HG03460 (cell line): ENCODE measurements at regions not wholly inside any gene's neighbourhood (a gene's known extent, or its start where the extent isn't known, plus 50 kb on each side); places are given as distances from the start of the nearest gene placed in this dataset.
"Not testable (repeated sequence)": the region's sequence is repeated elsewhere in the genome, so short reads cannot be mapped to it uniquely, and the experiment has no call there.

Source experiments
- ATAC-seq: cut with Tn5 transposase; IDR thresholded peaks from one replicate; pipeline ENCODE4 v1.9.1; 2021; ENCODE audit not compliant: unreplicated experiment

- no peak for ATAC-seq
Observed at GRCh38 chr2:83901317-83901716, 557.8 kb downstream of the SUCLG1 start.

GRCh38 chr2:83900862-83901261, 558.2 kb downstream of the SUCLG1 start:
- ATAC-seq: no peak

GRCh38 chr2:83899271-83899670, 559.8 kb downstream of the SUCLG1 start:
- no peak for ATAC-seq

GRCh38 chr2:83894976-83895375, 564.1 kb downstream of the SUCLG1 start:
- no peak for ATAC-seq

- no peak for ATAC-seq
Observed at GRCh38 chr2:83887757-83888156, 571.3 kb downstream of the SUCLG1 start.

GRCh38 chr2:83879127-83879526, 580.0 kb downstream of the SUCLG1 start:
- ATAC-seq: no peak

- not testable (repeated sequence) for ATAC-seq
Observed at GRCh38 chr2:83877261-83877660, 581.8 kb downstream of the SUCLG1 start.

- ATAC-seq: no peak
Observed at GRCh38 chr2:83874712-83875430, 584.2 kb downstream of the SUCLG1 start.

GRCh38 chr2:83874066-83874465, 585.0 kb downstream of the SUCLG1 start:
- no peak for ATAC-seq

GRCh38 chr2:83873110-83873509, 586.0 kb downstream of the SUCLG1 start:
- ATAC-seq: no peak

- no peak for ATAC-seq
Observed at GRCh38 chr2:83866211-83866610, 592.9 kb downstream of the SUCLG1 start.

GRCh38 chr2:83862600-83862999, 596.5 kb downstream of the SUCLG1 start:
- no peak for ATAC-seq

GRCh38 chr2:83860320-83860719, 598.8 kb downstream of the SUCLG1 start:
- no peak for ATAC-seq

- no peak for ATAC-seq
Observed at GRCh38 chr2:83859553-83859952, 599.5 kb downstream of the SUCLG1 start.

- no peak for ATAC-seq
Observed at GRCh38 chr2:83851066-83851465, 608.0 kb downstream of the SUCLG1 start.

- no peak for ATAC-seq
Observed at GRCh38 chr2:83850071-83850725, 608.9 kb downstream of the SUCLG1 start.

GRCh38 chr2:83844490-83844889, 614.6 kb downstream of the SUCLG1 start:
- ATAC-seq: no peak

- ATAC-seq: no peak
Observed at GRCh38 chr2:83842421-83842820, 616.7 kb downstream of the SUCLG1 start.

GRCh38 chr2:83837823-83838222, 621.3 kb downstream of the SUCLG1 start:
- ATAC-seq: no peak

- no peak for ATAC-seq
Observed at GRCh38 chr2:83827618-83828017, 631.5 kb downstream of the SUCLG1 start.

GRCh38 chr2:83826577-83826976, 632.5 kb downstream of the SUCLG1 start:
- no peak for ATAC-seq

- no peak for ATAC-seq
Observed at GRCh38 chr2:83823229-83823628, 635.9 kb downstream of the SUCLG1 start.

- ATAC-seq: no peak
Observed at GRCh38 chr2:83817511-83817910, 641.6 kb downstream of the SUCLG1 start.
